GM12865 (cell line): ENCODE measurements at regions not wholly inside any gene's neighbourhood (a gene's known extent, or its start where the extent isn't known, plus 50 kb on each side); places are given as distances from the start of the nearest gene placed in this dataset.

Experiments used
- DNase-seq: peaks from one replicate; pipeline ENCODE4 v3.0.0; 2010; ENCODE audit warnings: low read depth
- H3K4me3 ChIP-seq: 2 replicates; pipeline ENCODE4 v1.5.1; 2011; ENCODE audit warnings: mild to moderate bottlenecking, low read depth, low read length, control low read depth
- CTCF ChIP-seq: IDR thresholded peaks from 2 replicates; pipeline ENCODE4 v1.5.1; 2011; ENCODE audit warnings: low read length, control low read depth, low read depth, inconsistent platforms; ENCODE audit not compliant: insufficient read depth; ENCODE audit errors: missing control alignments

- no peak for TF ChIP-seq CTCF
- DNase-seq, result no peak
- no peak overlapping the region for H3K4me3 ChIP-seq
These were observed 105.5 kb downstream of the MACIR start for GRCh38 chr5:103364074-103364473.

GRCh38 chr5:103362211-103362610 is 103.6 kb downstream of the MACIR start:
- no peak overlapping the region for H3K4me3 ChIP-seq
- DNase-seq, result no peak
- no peak for TF ChIP-seq CTCF

- TF ChIP-seq CTCF, result no peak
- no peak for DNase-seq
- H3K4me3 ChIP-seq, result no peak overlapping the region
These were observed 101.9 kb downstream of the MACIR start for GRCh38 chr5:103360475-103360874.

- no peak for DNase-seq
- H3K4me3 ChIP-seq, result no peak overlapping the region
These were observed 99.9 kb downstream of the MACIR start for GRCh38 chr5:103358305-103358995.

GRCh38 chr5:103357636-103358035 is 99.1 kb downstream of the MACIR start:
- no peak overlapping the region for H3K4me3 ChIP-seq
- DNase-seq, result no peak
- no peak for TF ChIP-seq CTCF

More at GRCh38 chr5:103358305-103358995, 99.9 kb downstream of the MACIR start:
- TF ChIP-seq CTCF, result no peak

GRCh38 chr5:103356350-103357091 is 98.0 kb downstream of the MACIR start:
- peak; percentile 20 for DNase-seq
- H3K4me3 ChIP-seq, result no peak overlapping the region
- no peak for TF ChIP-seq CTCF

GRCh38 chr5:103355579-103355978 is 97.0 kb downstream of the MACIR start:
- DNase-seq, result no peak

More at GRCh38 chr5:103355579-103355978, 97.0 kb downstream of the MACIR start:
- no peak overlapping the region for H3K4me3 ChIP-seq
- TF ChIP-seq CTCF, result no peak
